Epidermal melanocyte (primary cell): ENCODE measurements at regions not wholly inside any gene's neighbourhood (a gene's known extent, or its start where the extent isn't known, plus 50 kb on each side); places are given as distances from the start of the nearest gene placed in this dataset.
"Not testable (repeated sequence)": the region's sequence is repeated elsewhere in the genome, so short reads cannot be mapped to it uniquely, and the experiment has no call there.

Experiments
- DNase-seq: peaks from one replicate; pipeline ENCODE4 v3.0.0; 2011; ENCODE audit warnings: low spot score; ENCODE audit not compliant: insufficient read length

DNA sequence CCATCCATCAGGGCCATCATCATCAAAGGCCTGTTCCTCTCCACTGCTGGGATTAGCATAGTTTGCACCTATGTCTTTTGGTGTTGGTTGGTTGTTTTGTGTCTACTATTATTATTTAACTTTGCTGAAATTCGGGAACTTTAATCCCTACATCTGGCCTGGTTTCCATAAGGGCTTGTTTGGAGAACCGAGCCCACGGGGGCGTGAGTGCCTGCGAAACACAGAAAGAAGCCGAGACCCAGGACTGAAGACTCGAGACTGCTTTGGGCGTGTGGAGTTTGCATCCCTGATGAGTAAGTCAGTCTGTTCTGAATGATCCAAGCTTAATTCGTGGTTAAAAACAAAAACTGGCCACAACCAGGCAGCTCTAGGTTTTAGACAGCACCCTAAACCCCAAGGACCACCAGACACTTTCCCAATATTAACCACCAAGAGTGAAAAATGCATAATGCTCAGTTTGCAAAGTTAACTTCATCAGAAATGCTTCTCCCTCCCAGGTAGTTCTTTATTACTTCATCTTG is 195.6 kb downstream of the BCL2L11 start:
- DNase-seq = not testable (repeated sequence)

DNA sequence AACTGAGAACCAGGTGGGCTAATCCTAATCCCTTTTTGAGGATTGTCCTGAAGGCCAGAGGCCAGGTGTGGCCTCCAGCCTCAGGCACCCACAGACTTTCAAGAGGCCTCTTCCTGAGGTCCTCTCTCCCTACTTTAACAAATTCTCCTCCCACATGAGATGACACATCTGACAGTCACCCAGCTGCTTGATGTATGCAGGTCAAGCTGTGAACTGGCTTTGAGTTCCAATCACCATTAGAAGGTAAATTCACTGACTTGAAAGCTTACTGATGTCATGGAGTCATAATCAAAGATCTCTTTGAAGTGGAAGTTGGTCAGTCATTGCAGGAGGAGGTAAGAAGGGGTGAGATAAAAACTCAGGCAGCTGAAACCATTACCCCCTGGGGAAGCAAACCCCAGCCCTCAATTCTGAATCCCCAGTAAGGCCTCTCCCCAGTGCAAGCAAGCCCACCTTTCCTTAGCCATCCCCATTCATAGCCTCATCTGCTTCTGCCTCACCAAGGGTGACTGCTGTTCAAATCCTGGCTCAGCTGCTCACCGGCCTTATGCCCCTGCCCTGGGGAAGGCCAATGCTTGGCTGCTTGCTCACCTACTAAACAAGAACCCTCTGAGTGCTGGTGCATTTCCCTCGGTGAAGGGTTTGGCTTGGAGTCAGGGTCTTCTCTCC is 196.3 kb downstream of the BCL2L11 start:
- DNase-seq = not testable (repeated sequence)

DNA sequence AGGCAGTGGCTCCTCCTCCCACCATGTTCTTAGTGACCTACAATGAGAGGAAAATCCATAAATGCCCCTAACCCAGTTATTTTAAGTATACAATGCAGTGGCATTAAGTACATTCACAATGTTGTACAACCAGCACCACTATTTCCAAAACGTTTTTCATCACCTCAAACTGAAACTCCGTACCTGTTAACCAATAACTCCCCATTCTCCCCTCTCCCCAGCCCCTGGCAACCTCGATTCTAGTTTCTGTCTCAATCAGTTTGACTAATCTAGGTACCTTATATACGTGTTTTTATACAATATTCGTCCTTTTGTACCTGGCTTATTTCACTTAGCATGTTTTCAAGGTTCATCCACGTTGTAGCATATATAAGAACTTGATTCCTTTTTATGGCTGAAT is 198.8 kb downstream of the BCL2L11 start:
- not testable (repeated sequence) for DNase-seq

DNA sequence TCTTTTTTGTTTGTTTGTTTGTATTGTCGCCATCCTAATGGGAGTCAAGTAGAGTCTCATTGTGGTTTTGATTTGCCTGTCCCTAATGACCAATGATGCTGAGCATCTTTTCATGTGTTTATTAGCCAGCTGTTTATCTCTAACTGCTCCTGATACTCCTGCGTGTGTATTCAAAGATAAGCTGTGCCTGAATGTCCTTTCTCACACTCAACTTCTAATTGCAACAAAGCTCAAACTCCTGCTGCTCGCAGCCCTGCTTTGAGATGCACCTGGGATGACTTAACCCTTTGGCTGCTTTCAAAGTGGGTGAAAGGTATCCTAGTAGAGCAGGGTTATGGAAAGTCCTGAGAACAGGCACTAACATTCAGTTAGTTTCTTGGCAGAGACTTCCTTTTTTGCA is 199.6 kb downstream of the BCL2L11 start:
- not testable (repeated sequence) for DNase-seq

DNA sequence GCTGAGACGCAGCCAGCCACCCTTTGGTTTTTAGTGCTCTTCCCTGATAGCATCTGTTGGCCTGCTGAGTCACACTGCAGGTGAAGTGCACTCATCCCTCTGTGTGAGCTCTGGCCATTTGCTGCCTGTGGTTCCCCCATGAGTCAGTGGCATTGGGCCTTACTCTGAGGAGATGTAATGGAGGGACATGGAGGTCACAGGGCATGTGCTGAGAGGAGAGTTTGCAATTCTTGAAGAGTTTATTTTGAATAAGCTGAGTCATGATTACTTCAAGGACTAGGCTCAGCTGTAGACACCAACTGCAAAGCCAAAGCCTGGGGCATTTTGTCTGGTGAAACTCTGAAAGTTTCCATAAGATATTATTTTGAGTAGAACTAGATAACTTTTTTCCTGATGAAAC is 200.3 kb downstream of the BCL2L11 start:
- not testable (repeated sequence) for DNase-seq

DNA sequence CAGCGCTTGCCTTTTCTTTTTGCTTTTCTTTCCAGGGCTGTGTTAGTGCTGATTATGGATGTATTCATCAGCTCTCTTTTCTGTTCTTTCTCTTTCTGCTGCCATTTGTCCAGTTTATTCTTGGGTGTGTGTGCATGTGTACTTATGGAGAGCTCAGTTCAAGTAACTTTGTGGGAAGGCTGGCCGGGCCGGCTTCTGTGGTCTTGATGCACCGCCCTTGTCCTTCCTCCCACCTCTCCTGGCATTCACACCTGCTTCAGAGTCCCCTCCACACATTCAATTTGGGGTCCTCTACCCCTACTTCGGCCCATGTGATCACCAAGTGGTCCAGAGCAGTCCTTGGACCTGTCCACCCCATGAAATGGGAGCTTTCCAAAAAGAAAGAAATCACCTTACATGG is 202.7 kb downstream of the BCL2L11 start:
- not testable (repeated sequence) for DNase-seq

DNA sequence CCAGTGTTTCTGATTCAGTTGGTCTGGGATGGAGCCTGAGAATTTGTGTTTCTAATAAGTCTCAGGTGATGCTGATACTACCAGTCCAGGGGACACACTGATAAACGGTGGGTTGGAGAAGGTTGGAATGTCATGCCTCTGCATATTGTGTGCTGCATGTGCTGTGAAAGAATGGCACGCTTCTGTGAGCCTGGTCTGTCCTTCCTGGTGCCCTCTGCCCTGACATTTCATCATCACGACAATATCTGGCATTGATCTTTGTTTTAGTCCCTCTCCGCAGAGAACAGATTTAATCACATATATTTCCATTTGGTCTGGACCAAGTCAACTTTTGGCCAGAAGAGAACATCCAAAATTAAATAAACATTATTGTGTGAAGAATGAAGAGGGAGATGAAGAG is 207.0 kb downstream of the BCL2L11 start:
- not testable (repeated sequence) for DNase-seq

DNA sequence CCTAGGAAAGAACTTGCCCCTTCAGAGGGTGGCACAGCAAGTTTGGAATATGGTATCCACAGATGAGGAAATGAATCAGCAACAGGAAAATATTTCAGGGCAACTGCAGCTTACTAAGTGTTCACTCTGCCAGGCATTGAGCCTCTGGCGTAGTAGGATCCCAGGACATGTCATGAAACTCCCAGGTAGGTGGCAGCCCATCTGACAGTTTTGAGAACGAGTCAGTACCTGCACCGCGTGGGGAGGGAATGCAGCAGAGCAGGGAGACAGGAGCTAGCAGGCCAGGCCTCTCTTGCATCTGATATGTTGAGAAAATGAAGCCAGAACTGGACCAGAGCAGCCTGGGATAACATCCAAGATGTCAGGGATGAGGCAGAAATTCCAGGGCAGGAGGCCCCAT is 208.6 kb downstream of the BCL2L11 start:
- not testable (repeated sequence) for DNase-seq

DNA sequence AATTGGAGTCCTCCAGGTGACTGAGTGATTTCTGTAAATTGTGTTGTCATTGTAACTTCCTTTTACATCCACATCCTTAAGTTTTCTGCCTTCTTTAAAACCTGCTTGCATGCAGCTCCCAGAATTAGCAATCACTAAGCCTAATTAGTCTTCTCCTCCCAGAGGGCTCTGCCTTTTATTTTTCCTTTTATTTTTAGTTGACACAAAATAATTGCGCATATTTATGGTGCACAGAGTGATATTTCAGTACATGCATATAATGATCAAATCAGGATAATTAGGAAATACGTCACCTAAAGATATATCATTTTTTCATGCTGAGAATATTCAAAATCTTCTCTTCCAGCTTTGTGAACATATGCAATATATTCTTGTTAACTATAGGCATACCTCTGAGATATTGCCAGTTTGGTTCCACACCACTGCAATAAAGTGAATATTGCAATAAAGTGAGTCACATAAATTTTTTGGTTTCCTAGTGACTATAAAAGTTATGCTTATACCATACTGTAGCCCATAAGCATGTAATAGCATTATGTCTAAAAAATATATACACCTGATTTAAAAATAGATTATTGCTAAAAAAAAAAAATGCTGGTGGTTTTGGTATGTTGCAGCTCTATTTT is 210.5 kb downstream of the BCL2L11 start:
- DNase-seq = not testable (repeated sequence)

DNA sequence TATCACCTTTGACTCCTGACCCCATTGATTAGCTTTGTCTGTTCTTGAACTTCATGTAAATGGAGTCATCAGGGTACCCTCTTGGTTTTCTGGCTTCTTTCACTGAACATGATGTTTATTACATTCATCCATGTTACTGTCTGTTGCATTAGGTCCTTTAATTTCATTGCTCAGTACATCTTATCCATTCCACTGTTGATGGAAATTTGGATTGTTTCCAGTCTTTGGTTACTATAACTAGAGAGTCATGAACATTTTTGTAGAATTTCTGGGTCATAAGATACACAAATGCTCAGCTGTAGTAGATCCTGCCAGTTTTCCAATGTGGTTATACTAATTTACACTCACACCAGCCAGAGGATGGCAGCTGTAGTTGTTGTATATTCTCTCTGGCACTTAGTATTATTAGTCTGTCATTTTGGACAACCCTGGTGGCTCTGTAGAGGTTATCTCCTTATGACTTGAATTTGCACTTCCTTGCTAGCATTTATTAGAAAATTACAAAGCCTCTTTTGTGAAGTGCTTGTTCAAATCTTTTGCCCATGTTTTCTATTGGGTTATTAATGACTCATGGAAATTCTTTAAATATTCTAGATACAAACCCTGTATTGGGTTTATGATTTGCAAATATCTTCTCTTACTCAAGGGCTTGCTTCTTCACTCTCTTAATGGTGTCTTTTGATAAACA is 214.7 kb downstream of the BCL2L11 start:
- DNase-seq = not testable (repeated sequence)

DNA sequence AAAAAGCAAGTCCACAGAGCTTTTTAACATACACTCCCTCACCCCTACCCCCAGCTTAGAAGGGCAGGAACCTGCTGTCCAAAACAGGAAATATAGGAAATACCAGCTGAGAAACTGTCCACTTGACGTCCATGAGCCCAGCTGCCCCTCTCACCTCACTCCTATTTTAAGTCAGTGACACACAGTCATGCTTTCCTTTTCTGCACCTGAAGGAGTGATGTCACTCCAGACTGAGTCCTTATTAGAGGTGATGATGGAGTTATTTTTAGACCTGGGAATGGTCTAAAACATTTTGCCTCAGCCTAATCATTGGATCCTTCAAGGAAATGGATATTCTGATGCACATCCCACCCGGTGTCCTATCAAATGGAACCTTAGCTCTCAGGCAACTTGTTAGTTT is 217.8 kb downstream of the BCL2L11 start:
- not testable (repeated sequence) for DNase-seq

DNA sequence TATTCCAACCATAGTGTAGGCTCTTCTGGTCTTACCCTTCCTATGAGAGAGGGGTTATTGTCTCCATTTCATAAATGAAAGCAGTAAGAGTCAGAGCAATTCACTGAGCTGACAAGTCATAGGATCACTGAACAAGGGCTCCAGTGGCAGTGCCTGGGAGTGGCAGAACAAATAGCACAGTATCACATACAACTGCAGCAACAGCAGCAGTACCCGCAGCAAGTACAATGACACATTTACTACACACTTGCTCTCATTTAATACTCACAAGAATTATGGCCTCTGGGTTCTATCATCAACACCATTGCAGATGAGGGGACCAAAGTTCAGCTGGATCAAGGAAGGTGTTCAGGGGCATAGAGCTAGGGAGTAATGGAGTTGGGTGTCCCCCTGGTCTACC is 218.8 kb downstream of the BCL2L11 start:
- DNase-seq = not testable (repeated sequence)

DNA sequence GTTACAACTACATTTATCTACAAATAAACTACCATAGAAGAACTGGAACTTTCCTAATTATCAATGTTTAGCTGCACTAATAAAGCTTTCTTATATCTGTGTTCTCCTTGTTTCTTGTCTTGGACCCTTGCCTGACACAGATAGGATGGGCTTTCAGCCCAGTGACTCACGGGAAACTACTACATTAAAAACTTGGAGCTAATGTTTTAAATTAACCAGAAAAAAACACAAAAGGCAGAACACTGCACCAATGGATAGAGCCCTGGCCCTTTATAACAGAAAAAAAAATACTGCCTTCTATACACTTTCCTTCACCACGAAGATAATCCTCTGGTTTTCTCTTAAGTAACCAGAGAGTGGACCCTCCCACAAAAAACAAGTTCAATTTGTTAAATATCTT is 223.9 kb downstream of the BCL2L11 start:
- DNase-seq = not testable (repeated sequence)

DNA sequence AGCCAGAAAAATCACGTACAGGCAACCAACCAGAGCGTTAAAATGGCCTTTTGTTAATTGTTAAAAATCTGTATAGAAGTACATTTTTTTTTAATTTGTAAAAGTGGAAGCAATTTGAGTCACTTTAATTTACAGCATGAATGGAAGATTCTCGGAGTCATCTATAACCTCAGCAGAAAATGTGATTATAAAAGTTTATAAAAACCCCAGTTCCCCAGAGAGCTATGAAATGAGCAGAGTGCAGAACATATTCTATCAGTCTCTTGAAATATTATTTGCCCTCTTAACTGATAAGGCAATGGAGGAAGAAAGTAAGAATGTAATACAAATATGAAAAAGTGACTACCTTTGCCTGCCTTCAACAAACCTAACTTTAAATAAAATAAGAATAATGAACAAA is 224.7 kb downstream of the BCL2L11 start:
- not testable (repeated sequence) for DNase-seq

DNA sequence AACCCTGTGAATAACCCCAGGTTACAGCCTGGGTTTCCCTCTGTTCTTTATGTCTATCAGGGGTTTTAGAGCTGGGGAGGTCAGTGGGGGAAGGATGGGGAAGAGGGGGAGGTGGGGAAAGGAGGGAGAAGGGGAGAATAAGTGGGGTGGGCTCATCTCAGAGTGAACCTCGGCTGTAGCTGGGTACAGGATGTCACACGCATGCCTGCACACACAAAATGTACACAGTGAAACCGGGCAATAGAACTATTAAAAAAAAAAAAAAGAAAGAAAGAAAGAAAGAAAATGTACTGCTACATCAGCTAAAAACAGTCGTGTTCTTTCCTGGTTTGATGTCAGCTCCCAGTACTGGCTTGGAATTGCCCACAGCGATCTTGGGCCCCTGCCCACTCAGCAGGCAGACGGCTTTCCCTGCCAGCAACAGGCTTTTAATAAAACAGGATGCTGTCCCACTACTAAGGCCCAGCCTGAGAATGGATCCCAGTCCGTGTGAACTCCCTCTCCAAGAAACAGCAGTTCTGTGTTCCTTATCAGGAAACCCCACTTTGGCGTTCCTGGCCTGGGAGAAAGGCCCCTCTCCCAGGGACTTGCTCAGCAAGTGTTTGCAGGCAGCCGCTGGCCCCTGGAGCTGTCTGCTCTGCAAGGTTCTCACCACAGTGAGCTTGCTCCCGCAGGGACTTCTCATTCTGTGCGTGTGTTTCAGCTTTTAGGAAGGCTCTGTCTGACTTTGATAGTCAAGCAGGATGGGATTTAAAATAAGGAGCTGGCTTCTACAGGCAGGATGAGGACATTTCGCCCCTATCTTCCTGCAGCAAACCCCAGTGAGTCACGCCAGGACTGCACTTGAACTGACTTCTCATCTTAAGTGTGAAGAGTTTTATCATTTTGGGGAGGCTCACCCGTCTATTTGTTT is 225.6 kb downstream of the BCL2L11 start:
- not testable (repeated sequence) for DNase-seq

DNA sequence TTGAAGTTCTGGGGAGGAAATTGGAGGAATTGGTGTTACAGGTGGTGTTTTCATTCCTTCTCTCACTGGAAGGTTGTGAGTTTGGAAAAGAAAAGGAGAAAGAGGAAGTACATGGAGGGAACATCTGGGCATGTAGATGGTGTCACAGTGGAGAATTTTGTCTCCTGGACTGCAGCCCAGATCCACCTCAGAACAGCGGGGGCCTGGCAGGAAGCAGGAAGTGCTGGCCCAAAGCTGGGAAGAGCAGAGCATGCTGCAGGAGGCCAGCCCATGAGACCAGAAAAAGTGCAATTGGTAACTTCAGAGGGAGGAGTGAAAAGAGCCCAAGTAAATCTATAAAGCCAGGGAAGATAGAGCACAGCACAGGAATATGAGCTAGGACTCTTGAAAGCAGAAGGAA is 227.0 kb downstream of the BCL2L11 start:
- not testable (repeated sequence) for DNase-seq

DNA sequence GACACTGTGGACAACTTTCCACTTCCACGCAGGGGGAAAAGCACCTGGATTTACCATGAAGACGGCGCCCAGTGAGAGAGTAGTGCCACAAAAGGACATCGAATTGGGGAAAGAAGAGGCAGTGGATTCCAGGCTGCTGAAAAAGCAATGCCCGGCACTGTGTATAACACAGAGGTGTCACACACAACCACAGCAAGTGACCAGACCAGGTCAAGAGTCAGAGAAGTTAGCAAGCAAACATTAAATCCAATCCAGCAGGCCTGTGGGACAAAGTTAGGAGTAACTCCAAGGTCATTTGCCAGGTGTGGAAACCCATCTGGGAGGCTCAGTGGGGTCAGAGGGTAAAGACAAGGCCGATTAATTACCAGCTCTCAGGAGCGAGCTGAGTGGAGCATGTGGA is 227.6 kb downstream of the BCL2L11 start:
- not testable (repeated sequence) for DNase-seq

DNA sequence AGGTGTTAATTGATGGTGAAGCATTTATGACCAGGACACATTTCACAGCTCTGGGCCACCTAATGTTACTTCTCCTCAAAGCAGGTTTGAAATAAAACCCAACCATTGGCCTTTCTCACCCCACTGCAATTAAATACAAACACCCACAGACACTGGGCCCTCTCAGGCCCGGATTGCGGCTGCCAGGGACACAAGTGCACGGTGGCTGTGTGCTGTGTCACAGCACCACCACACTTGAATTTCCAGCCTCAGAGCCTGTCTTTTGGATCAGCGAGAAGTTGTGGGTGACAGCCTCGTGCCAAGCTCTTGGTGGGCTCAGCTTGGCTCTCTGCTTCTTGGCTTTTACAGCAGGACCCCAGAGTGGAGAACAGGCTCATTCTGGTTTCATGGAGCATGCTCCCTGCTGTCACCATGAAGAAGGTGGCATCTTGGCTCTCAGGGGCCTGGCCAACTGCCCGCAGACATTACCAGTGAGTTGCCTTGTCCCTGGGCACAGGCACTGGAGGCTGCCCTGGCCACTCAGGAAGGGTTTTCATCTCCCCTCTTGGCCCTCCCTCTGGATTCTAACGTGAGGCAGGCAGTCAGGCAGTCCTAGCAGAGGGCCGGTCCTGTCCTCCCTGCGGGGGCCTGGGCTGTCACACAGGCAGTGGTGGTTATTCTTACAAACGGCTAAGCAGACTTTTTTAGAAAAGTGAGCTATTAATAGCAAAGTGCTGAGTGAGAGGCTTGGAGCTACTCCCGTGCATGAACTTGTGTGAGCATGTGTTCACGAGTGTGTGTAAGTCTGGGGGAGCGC is 234.5 kb downstream of the BCL2L11 start:
- not testable (repeated sequence) for DNase-seq

DNA sequence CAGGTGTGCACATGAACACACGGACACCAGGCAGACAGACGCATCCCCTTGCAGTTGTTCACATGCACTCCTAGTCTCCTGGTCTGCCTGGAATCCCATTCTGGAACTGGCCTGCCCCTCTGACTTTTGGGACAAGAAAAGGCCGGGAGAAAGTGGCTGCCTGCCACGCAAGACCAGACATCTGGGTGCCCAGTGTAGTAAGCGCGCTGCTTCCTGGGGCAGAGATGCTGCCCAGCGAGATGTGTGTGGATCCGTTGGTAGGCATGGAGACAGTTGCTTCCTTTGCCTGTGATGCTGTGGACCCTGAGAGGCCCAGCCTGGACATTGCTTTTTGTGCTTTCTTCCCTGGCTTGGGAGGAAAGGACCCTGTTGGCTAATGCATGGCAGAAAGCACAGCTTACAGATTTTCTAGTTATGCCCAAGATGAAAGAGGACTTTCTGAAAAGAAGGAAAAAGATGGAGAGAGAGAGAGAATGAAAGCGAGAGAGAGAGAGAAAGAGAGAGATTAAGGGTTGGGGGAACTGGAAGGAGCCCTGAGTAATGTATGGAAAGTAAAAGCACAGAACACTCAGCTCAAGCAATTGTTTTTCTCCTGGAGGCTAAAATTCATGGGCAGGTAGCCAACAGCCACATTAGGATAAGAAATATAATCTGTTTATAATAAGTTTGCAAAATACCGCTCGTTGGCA is 235.3 kb downstream of the BCL2L11 start:
- not testable (repeated sequence) for DNase-seq
